Cardiac fibroblast (primary cell): ENCODE measurements at regions not wholly inside any gene's neighbourhood (a gene's known extent, or its start where the extent isn't known, plus 50 kb on each side); places are given as distances from the start of the nearest gene placed in this dataset.
"Not testable (repeated sequence)": the region's sequence is repeated elsewhere in the genome, so short reads cannot be mapped to it uniquely, and the experiment has no call there.

Experiments
- DNase-seq, 2 donors: peaks; one replicate each; pipeline versions ENCODE4 v3.0.0 to v3.0.0-alpha.2; 2010; ENCODE audit warnings: low read depth in 2 of 2
- H3K4me3 ChIP-seq, 2 donors: replicated peaks in 1 of 2; 1 replicate in 1 of 2; 2 replicates in 1 of 2; pipeline ENCODE4 v1.5.1; 2011; ENCODE audit warnings: low read depth in 2 of 2, low read length in 2 of 2, mild to moderate bottlenecking in 2 of 2, moderate library complexity in 1 of 2
- CTCF ChIP-seq: IDR thresholded peaks from one replicate; pipeline ENCODE4 v1.5.1; 2011; ENCODE audit warnings: low read depth, mild to moderate bottlenecking, low read length, inconsistent platforms

GRCh38 chr20:11702721-11703518 is 214.8 kb upstream of the BTBD3 start:
- no peak for TF ChIP-seq CTCF
- H3K4me3 ChIP-seq: no peak overlapping the region
- no peak for DNase-seq

GRCh38 chr20:11705512-11705911 is 212.2 kb upstream of the BTBD3 start:
- no peak for DNase-seq
- H3K4me3 ChIP-seq: no peak overlapping the region
- TF ChIP-seq CTCF: no peak

- not testable (repeated sequence) for H3K4me3 ChIP-seq, DNase-seq
Observed at GRCh38 chr20:11708223-11708622, 209.5 kb upstream of the BTBD3 start.

- no peak for TF ChIP-seq CTCF
- DNase-seq: no peak
Observed at GRCh38 chr20:11711214-11711613, 206.5 kb upstream of the BTBD3 start.

GRCh38 chr20:11712639-11713160 is 205.0 kb upstream of the BTBD3 start:
- H3K4me3 ChIP-seq: no peak overlapping the region
- no peak for TF ChIP-seq CTCF
- no peak for DNase-seq

More at GRCh38 chr20:11711214-11711613, 206.5 kb upstream of the BTBD3 start:
- no peak overlapping the region for H3K4me3 ChIP-seq

- no peak for TF ChIP-seq CTCF
- no peak for DNase-seq
- H3K4me3 ChIP-seq: no peak overlapping the region
Observed at GRCh38 chr20:11714886-11715285, 202.8 kb upstream of the BTBD3 start.

GRCh38 chr20:11716239-11716944 is 201.3 kb upstream of the BTBD3 start:
- DNase-seq: peak; percentile 31 to 72
- TF ChIP-seq CTCF: peak; percentile 53
- no peak overlapping the region for H3K4me3 ChIP-seq
